SK-N-SH treated with all-trans-retinoic acid at 6 μM for 48 hours (cell line): ENCODE measurements at regions not wholly inside any gene's neighbourhood (a gene's known extent, or its start where the extent isn't known, plus 50 kb on each side); places are given as distances from the start of the nearest gene placed in this dataset.
A peak's percentile ranks its signal among the peaks of the same experiment; 100 is the strongest.

Experiments used
- ATAC-seq: fragments of 200-7000 bp; cut with Tn5 transposase; 3 replicates; pipeline ENCODE4 v1.9.1; 2020; ENCODE audit warnings: mild to moderate bottlenecking, moderate library complexity
- ARNTL ChIP-seq: fragments of 450-650 bp; formaldehyde crosslinking; IDR thresholded peaks from 2 replicates; pipeline ENCODE4 v1.5.0; 2020; ENCODE audit warnings: low read depth, mild to moderate bottlenecking, moderate library complexity, borderline replicate concordance
- CREB5 ChIP-seq: fragments of 250-450 bp; sonication (Bioruptor Pico); IDR thresholded peaks from 2 replicates; pipeline ENCODE4 v1.5.1; 2020; ENCODE audit warnings: low read depth, mild to moderate bottlenecking, moderate library complexity
- CSDC2 ChIP-seq: fragments of 250-450 bp; sonication (Bioruptor Pico); IDR thresholded peaks from 2 replicates; pipeline ENCODE4 v1.5.0; 2020; ENCODE audit warnings: mild to moderate bottlenecking, moderate library complexity
- CSRNP3 ChIP-seq: fragments of 250-450 bp; sonication (Bioruptor Pico); IDR thresholded peaks from 2 replicates; pipeline ENCODE4 v1.5.1; 2021; ENCODE audit warnings: mild to moderate bottlenecking, moderate library complexity
- ESRRG ChIP-seq: fragments of 250-450 bp; sonication (Bioruptor Pico); IDR thresholded peaks from 2 replicates; pipeline ENCODE4 v1.6.1; 2021; ENCODE audit warnings: mild to moderate bottlenecking
- GLIS3 ChIP-seq: fragments of 250-450 bp; sonication (Bioruptor Pico); IDR thresholded peaks from 2 replicates; pipeline ENCODE4 v1.5.0; 2020; ENCODE audit warnings: mild to moderate bottlenecking, moderate library complexity
- ISL1 ChIP-seq: fragments of 250-450 bp; sonication (Bioruptor Pico); IDR thresholded peaks from 2 replicates; pipeline ENCODE4 v2.1.2; 2022; ENCODE audit warnings: mild to moderate bottlenecking, moderate library complexity
- OSR1 ChIP-seq: fragments of 250-450 bp; sonication (Bioruptor Pico); IDR thresholded peaks from 2 replicates; pipeline ENCODE4 v1.8.0; 2022; ENCODE audit warnings: moderate library complexity, mild to moderate bottlenecking, inconsistent platforms
- PATZ1 ChIP-seq: fragments of 250-450 bp; sonication (Bioruptor Pico); IDR thresholded peaks from 2 replicates; pipeline ENCODE4 v1.8.0; 2020; ENCODE audit warnings: mild to moderate bottlenecking, moderate library complexity, borderline replicate concordance
- POU6F1 ChIP-seq: fragments of 250-450 bp; sonication (Bioruptor Pico); IDR thresholded peaks from 2 replicates; pipeline ENCODE4 v1.8.0; 2021; ENCODE audit warnings: low read depth, mild to moderate bottlenecking, moderate library complexity, borderline replicate concordance
- PPARA ChIP-seq: fragments of 250-450 bp; sonication (Bioruptor Pico); IDR thresholded peaks from 2 replicates; pipeline ENCODE4 v1.5.0; 2020; ENCODE audit warnings: mild to moderate bottlenecking, borderline replicate concordance
- TCF4 ChIP-seq: fragments of 250-450 bp; sonication (Bioruptor Pico); IDR thresholded peaks from 2 replicates; pipeline ENCODE4 v1.8.0; 2021; ENCODE audit warnings: mild to moderate bottlenecking, moderate library complexity, borderline replicate concordance
- TOX ChIP-seq: fragments of 250-450 bp; sonication (Bioruptor Pico); IDR thresholded peaks from 2 replicates; pipeline ENCODE4 v1.8.0; 2021; ENCODE audit warnings: mild to moderate bottlenecking, moderate library complexity, borderline replicate concordance
- TSHZ2 ChIP-seq: fragments of 250-450 bp; sonication (Bioruptor Pico); IDR thresholded peaks from 2 replicates; pipeline ENCODE4 v1.5.0; 2020; ENCODE audit warnings: mild to moderate bottlenecking, moderate library complexity
- ZC3H10 ChIP-seq: fragments of 250-450 bp; sonication (Bioruptor Pico); IDR thresholded peaks from 2 replicates; pipeline ENCODE4 v1.5.1; 2021; ENCODE audit warnings: mild to moderate bottlenecking, moderate library complexity
- ZFP3 ChIP-seq: fragments of 250-450 bp; sonication (Bioruptor Pico); IDR thresholded peaks from 2 replicates; pipeline ENCODE4 v1.5.0; 2020; ENCODE audit warnings: mild to moderate bottlenecking, moderate library complexity
- ZFP30 ChIP-seq: fragments of 450-650 bp; formaldehyde crosslinking; IDR thresholded peaks from 2 replicates; pipeline ENCODE4 v1.5.0; 2022; ENCODE audit warnings: mild to moderate bottlenecking, moderate library complexity
- ZNF565 ChIP-seq: fragments of 450-650 bp; formaldehyde crosslinking; conservative IDR thresholded peaks from 2 replicates; pipeline ENCODE4 v1.5.0; 2020; ENCODE audit warnings: low read depth, mild to moderate bottlenecking, moderate library complexity
- ZNF70 ChIP-seq: fragments of 450-650 bp; formaldehyde crosslinking; IDR thresholded peaks from 2 replicates; pipeline ENCODE4 v1.5.0; 2020; ENCODE audit warnings: mild to moderate bottlenecking, moderate library complexity
- ZNF8 ChIP-seq: fragments of 450-650 bp; formaldehyde crosslinking; IDR thresholded peaks from 2 replicates; pipeline ENCODE4 v1.5.0; 2020; ENCODE audit warnings: mild to moderate bottlenecking, moderate library complexity

- TF ChIP-seq ISL1 (CRISPR knock-in tag) (no peak), PATZ1 (CRISPR knock-in tag) (no peak), CREB5 (CRISPR knock-in tag) (no peak), ZFP30 (CRISPR knock-in tag) (no peak), CSDC2 (CRISPR knock-in tag) (no peak), ZNF565 (CRISPR knock-in tag) (no peak), OSR1 (no peak), GLIS3 (no peak), TCF4 (no peak), PPARA (CRISPR knock-in tag) (no peak), ZC3H10 (no peak), ESRRG (CRISPR knock-in tag) (no peak), ZFP3 (CRISPR knock-in tag) (no peak), TOX (no peak), CSRNP3 (CRISPR knock-in tag) (no peak), POU6F1 (CRISPR knock-in tag) (no peak), ARNTL (CRISPR knock-in tag) (no peak), ZNF70 (CRISPR knock-in tag) (no peak)
- no peak for ATAC-seq
These were observed 621.3 kb upstream of the LRATD1 start for GRCh38 chr2:14011190-14011589.

GRCh38 chr2:14015113-14015630, 617.3 kb upstream of the LRATD1 start:
- TF ChIP-seq OSR1: no peak
- TF ChIP-seq TSHZ2 (CRISPR knock-in tag): no peak
- TF ChIP-seq ESRRG (CRISPR knock-in tag): no peak
- no peak for TF ChIP-seq ZFP3 (CRISPR knock-in tag)
- TF ChIP-seq CREB5 (CRISPR knock-in tag): no peak
- TF ChIP-seq ISL1 (CRISPR knock-in tag): peak; percentile 82
- TF ChIP-seq ZC3H10: no peak
- peak; percentile 49; the same call in 1 of the 2 replicates for TF ChIP-seq ZNF8
- no peak for TF ChIP-seq GLIS3
- TF ChIP-seq PATZ1 (CRISPR knock-in tag): no peak; the same call in 1 of the 2 replicates
- ATAC-seq: no peak
